Ishikawa (cell line): ENCODE measurements at regions not wholly inside any gene's neighbourhood (a gene's known extent, or its start where the extent isn't known, plus 50 kb on each side); places are given as distances from the start of the nearest gene placed in this dataset.

Experiments
- CEBPB ChIP-seq: IDR thresholded peaks from 2 replicates; pipeline ENCODE4 v1.6.1; 2012
- CREB1 ChIP-seq: IDR thresholded peaks from 2 replicates; pipeline ENCODE4 v1.6.1; 2012; ENCODE audit warnings: low read depth
- EGR1 ChIP-seq: IDR thresholded peaks from 2 replicates; pipeline ENCODE4 v1.6.1; 2012
- EP300 ChIP-seq: IDR thresholded peaks from 2 replicates; pipeline ENCODE4 v1.6.1; 2012; ENCODE audit warnings: borderline replicate concordance
- FOXM1 ChIP-seq: IDR thresholded peaks from 2 replicates; pipeline ENCODE4 v1.6.1; 2012; ENCODE audit warnings: low read depth, borderline replicate concordance
- MAX ChIP-seq: IDR thresholded peaks from 2 replicates; pipeline ENCODE4 v1.6.1; 2012
- NFIC ChIP-seq: IDR thresholded peaks from 2 replicates; pipeline ENCODE4 v1.6.1; 2012
- RAD21 ChIP-seq: IDR thresholded peaks from 2 replicates; pipeline ENCODE4 v1.6.1; 2012; ENCODE audit warnings: low read depth
- REST ChIP-seq: IDR thresholded peaks from 2 replicates; pipeline ENCODE4 v1.6.1; 2012; ENCODE audit warnings: low read depth, mild to moderate bottlenecking
- TAF1 ChIP-seq: IDR thresholded peaks from 2 replicates; pipeline ENCODE4 v1.6.1; 2012; ENCODE audit warnings: low read depth, mild to moderate bottlenecking
- TCF12 ChIP-seq: IDR thresholded peaks from 2 replicates; pipeline ENCODE4 v1.6.1; 2012; ENCODE audit warnings: low read depth
- TEAD4 ChIP-seq: IDR thresholded peaks from 2 replicates; pipeline ENCODE4 v1.6.1; 2012
- USF1 ChIP-seq: IDR thresholded peaks from 2 replicates; pipeline ENCODE4 v1.6.1; 2012
- YY1 ChIP-seq: IDR thresholded peaks from 2 replicates; pipeline ENCODE4 v1.6.1; 2012; ENCODE audit warnings: low read depth
- ZBTB7A ChIP-seq: IDR thresholded peaks from 2 replicates; pipeline ENCODE4 v1.6.1; 2012; ENCODE audit warnings: low read depth

- TF ChIP-seq MAX, result no peak
- no peak for TF ChIP-seq REST
- no peak for TF ChIP-seq RAD21
- TF ChIP-seq USF1, result no peak
- no peak for TF ChIP-seq TCF12
- no peak for TF ChIP-seq TEAD4
- TF ChIP-seq NFIC, result no peak
- no peak for TF ChIP-seq EP300
- no peak for TF ChIP-seq CREB1
- TF ChIP-seq ZBTB7A, result no peak
- TF ChIP-seq EGR1, result no peak
- TF ChIP-seq CEBPB, result no peak
Measured at GRCh38 chr3:64940596-64941348, 253.0 kb upstream of the ADAMTS9 start.

- no peak for TF ChIP-seq ZBTB7A
- no peak for TF ChIP-seq YY1
- no peak for TF ChIP-seq RAD21
- no peak for TF ChIP-seq EGR1
Measured at GRCh38 chr3:64939747-64940450, 252.1 kb upstream of the ADAMTS9 start.

- TF ChIP-seq ZBTB7A (no peak), FOXM1 (no peak), TAF1 (no peak), YY1 (no peak), CREB1 (no peak), REST (no peak), USF1 (no peak), RAD21 (no peak), TEAD4 (no peak), CEBPB (no peak), EP300 (no peak), EGR1 (no peak), NFIC (no peak), TCF12 (no peak), MAX (no peak)
Measured at GRCh38 chr3:64939309-64939708, 251.5 kb upstream of the ADAMTS9 start.

- no peak for TF ChIP-seq FOXM1
- no peak for TF ChIP-seq NFIC
- no peak for TF ChIP-seq TCF12
- TF ChIP-seq TEAD4, result no peak
- TF ChIP-seq RAD21, result no peak
- TF ChIP-seq CEBPB, result no peak
- TF ChIP-seq ZBTB7A, result no peak
- TF ChIP-seq MAX, result no peak
- no peak for TF ChIP-seq REST
- no peak for TF ChIP-seq EGR1
- TF ChIP-seq USF1, result no peak
- TF ChIP-seq EP300, result no peak
- no peak for TF ChIP-seq CREB1
Measured at GRCh38 chr3:64936556-64936955, 248.8 kb upstream of the ADAMTS9 start.
